ENCODE measurements at regions not wholly inside any gene's neighbourhood (a gene's known extent, or its start where the extent isn't known, plus 50 kb on each side); places are given as distances from the start of the nearest gene placed in this dataset.

- Mint-ChIP-seq H3K4me1 (peaks cover 5% of the 10 kb centered on the region), H3K27me3 (ENCODE audit: low read depth, poor library complexity) (peaks cover 4% of the 10 kb centered on the region), H3K27ac (no peak overlapping the region), H3K36me3 (ENCODE audit: low read depth) (no peaks in the 10 kb centered on the region), H3K9me3 (no peaks in the 10 kb centered on the region), H3K4me3 (no peak overlapping the region)
- DNase-seq = no peak
- no peak for TF ChIP-seq CTCF (IDR thresholded peaks at IDR 0.05)
Measured at GRCh38 chr5:71974622-71975021, 132.7 kb upstream of the MAP1B start.

GRCh38 chr5:71976449-71976848 lies 130.8 kb upstream of the MAP1B start:
- Mint-ChIP-seq H3K9me3 (peaks cover 7% of the 10 kb centered on the region), H3K27ac (no peak overlapping the region), H3K36me3 (ENCODE audit: low read depth) (peaks cover 2% of the 10 kb centered on the region), H3K27me3 (ENCODE audit: low read depth, poor library complexity) (peaks cover 3% of the 10 kb centered on the region), H3K4me3 (no peak overlapping the region), H3K4me1 (peaks cover 5% of the 10 kb centered on the region)
- TF ChIP-seq CTCF (IDR thresholded peaks at IDR 0.05) = no peak
- DNase-seq = no peak

- peaks cover 3% of the 10 kb centered on the region for H3K27me3 Mint-ChIP-seq (ENCODE audit: low read depth, poor library complexity)
- peaks cover 15% of the 10 kb centered on the region for H3K9me3 Mint-ChIP-seq
- no peak for TF ChIP-seq CTCF (IDR thresholded peaks at IDR 0.05)
- peaks cover 6% of the 10 kb centered on the region for H3K36me3 Mint-ChIP-seq (ENCODE audit: low read depth)
- H3K4me3 Mint-ChIP-seq = no peak overlapping the region
- H3K27ac Mint-ChIP-seq = no peak overlapping the region
- DNase-seq = no peak
- peaks cover 5% of the 10 kb centered on the region for H3K4me1 Mint-ChIP-seq
Measured at GRCh38 chr5:71977311-71977710, 130.0 kb upstream of the MAP1B start.

GRCh38 chr5:71978216-71978615 lies 129.1 kb upstream of the MAP1B start:
- H3K27me3 Mint-ChIP-seq (ENCODE audit: low read depth, poor library complexity) = peaks cover 3% of the 10 kb centered on the region
- H3K36me3 Mint-ChIP-seq (ENCODE audit: low read depth) = peaks cover 6% of the 10 kb centered on the region
- H3K4me1 Mint-ChIP-seq = peaks cover 5% of the 10 kb centered on the region
- no peak for TF ChIP-seq CTCF (IDR thresholded peaks at IDR 0.05)
- no peak overlapping the region for H3K27ac Mint-ChIP-seq
- DNase-seq = no peak
- H3K9me3 Mint-ChIP-seq = peaks cover 24% of the 10 kb centered on the region
- H3K4me3 Mint-ChIP-seq = no peak overlapping the region

- H3K27ac Mint-ChIP-seq = no peak overlapping the region
- peaks cover 6% of the 10 kb centered on the region for H3K36me3 Mint-ChIP-seq (ENCODE audit: low read depth)
- H3K9me3 Mint-ChIP-seq = peaks cover 29% of the 10 kb centered on the region
- no peak for DNase-seq
- no peak overlapping the region for H3K4me3 Mint-ChIP-seq
- no peak for TF ChIP-seq CTCF (IDR thresholded peaks at IDR 0.05)
- no peaks in the 10 kb centered on the region for H3K27me3 Mint-ChIP-seq (ENCODE audit: low read depth, poor library complexity)
- no peaks in the 10 kb centered on the region for H3K4me1 Mint-ChIP-seq
Measured at GRCh38 chr5:71982717-71983395, 124.4 kb upstream of the MAP1B start.

- H3K36me3 Mint-ChIP-seq (ENCODE audit: low read depth) = peaks cover 6% of the 10 kb centered on the region
- H3K27me3 Mint-ChIP-seq (ENCODE audit: low read depth, poor library complexity) = no peaks in the 10 kb centered on the region
Measured at GRCh38 chr5:71986101-71986500, 121.2 kb upstream of the MAP1B start.

More at GRCh38 chr5:71986101-71986500, 121.2 kb upstream of the MAP1B start:
- no peak overlapping the region for H3K4me3 Mint-ChIP-seq
- no peaks in the 10 kb centered on the region for H3K4me1 Mint-ChIP-seq
- no peak for DNase-seq
- no peak overlapping the region for H3K27ac Mint-ChIP-seq
- no peak for TF ChIP-seq CTCF (IDR thresholded peaks at IDR 0.05)
- H3K9me3 Mint-ChIP-seq = peaks cover 26% of the 10 kb centered on the region

Measured in nephron progenitor cell (in vitro differentiated cells).